Body of pancreas (tissue), 4 donors: ENCODE measurements at regions not wholly inside any gene's neighbourhood (a gene's known extent, or its start where the extent isn't known, plus 50 kb on each side); places are given as distances from the start of the nearest gene placed in this dataset.

Experiments
- POLR2A ChIP-seq, 3 donors: fragments of 450-650 bp; IDR thresholded peaks; one replicate each; pipeline ENCODE4 v1.6.1; 2016; ENCODE audit warnings: antibody characterized with exemption in 3 of 3, mild to moderate bottlenecking in 2 of 3
- TF ChIP-seq, protein P1 (sequence below), 7 experiments: fragments of 450-650 bp in 4 of 7; fragments of 200-600 bp in 3 of 7; sonication (generic) in 3 of 7; IDR thresholded peaks; one replicate each; pipeline ENCODE4 v1.5.1; 2016 to 2019; ENCODE audit warnings: antibody characterized with exemption in 7 of 7

DNA sequence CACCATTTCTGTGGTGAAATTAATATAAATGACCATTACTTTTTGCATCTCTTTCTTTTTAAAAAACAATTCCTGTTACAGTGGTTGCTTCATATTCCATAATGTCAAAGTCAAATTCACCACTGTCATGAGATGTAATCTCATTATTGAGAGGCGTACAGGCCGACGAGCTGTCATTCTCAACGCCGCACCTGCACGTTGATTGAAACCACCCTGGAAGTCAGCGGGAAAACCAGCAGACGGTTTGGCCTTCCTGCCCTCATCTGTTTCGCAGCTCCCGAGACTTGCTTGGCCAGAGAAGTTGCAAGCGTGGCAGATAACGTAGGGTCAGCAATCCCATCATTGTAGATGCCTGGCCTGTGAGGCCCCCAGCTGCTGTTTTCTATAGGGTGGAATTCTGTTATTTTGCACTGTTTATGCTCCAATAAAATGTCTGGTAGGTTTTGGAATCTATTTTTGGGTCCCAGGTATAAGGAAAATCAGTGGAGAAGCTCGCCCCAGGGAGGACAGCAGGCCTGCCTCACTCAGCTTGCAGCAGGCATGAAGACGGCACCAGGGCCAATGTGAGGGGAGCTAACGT, 153.4 kb downstream of the SOX1 start:
- no peak for TF ChIP-seq POLR2A (IDR thresholded peaks at IDR 0.05)
- TF ChIP-seq, protein P1, sequence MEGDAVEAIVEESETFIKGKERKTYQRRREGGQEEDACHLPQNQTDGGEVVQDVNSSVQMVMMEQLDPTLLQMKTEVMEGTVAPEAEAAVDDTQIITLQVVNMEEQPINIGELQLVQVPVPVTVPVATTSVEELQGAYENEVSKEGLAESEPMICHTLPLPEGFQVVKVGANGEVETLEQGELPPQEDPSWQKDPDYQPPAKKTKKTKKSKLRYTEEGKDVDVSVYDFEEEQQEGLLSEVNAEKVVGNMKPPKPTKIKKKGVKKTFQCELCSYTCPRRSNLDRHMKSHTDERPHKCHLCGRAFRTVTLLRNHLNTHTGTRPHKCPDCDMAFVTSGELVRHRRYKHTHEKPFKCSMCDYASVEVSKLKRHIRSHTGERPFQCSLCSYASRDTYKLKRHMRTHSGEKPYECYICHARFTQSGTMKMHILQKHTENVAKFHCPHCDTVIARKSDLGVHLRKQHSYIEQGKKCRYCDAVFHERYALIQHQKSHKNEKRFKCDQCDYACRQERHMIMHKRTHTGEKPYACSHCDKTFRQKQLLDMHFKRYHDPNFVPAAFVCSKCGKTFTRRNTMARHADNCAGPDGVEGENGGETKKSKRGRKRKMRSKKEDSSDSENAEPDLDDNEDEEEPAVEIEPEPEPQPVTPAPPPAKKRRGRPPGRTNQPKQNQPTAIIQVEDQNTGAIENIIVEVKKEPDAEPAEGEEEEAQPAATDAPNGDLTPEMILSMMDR (IDR thresholded peaks at IDR 0.05) = no peak
